Cerebellar cortex (tissue), 1 donor: ENCODE measurements at regions not wholly inside any gene's neighbourhood (a gene's known extent, or its start where the extent isn't known, plus 50 kb on each side); places are given as distances from the start of the nearest gene placed in this dataset.
A peak's percentile ranks its signal among the peaks of the same experiment; 100 is the strongest.

Experiments used
- DNase-seq: peaks from one replicate; pipeline ENCODE4 v3.0.0-alpha.2; 2015; ENCODE audit warnings: low spot score

GRCh38 chr12:123077298-123078119 is 73.4 kb downstream of the PITPNM2 start:
- peak; percentile 35 for DNase-seq

- DNase-seq = peak; percentile 50
Measured at GRCh38 chr12:123076604-123077297, 74.1 kb downstream of the PITPNM2 start.

GRCh38 chr12:123075646-123076171 is 75.2 kb downstream of the PITPNM2 start:
- DNase-seq = no peak

- DNase-seq = no peak
Measured at GRCh38 chr12:123075087-123075645, 75.7 kb downstream of the PITPNM2 start.

- DNase-seq = no peak
Measured at GRCh38 chr12:123073962-123074801, 76.7 kb downstream of the PITPNM2 start.

GRCh38 chr12:123073292-123073691 is 77.6 kb downstream of the PITPNM2 start:
- DNase-seq = no peak

- DNase-seq = peak; percentile 47
Measured at GRCh38 chr12:123071857-123072256, 79.0 kb downstream of the PITPNM2 start.

GRCh38 chr12:123071099-123071800 is 79.6 kb downstream of the PITPNM2 start:
- no peak for DNase-seq

- DNase-seq = no peak
Measured at GRCh38 chr12:123070267-123071081, 80.4 kb downstream of the PITPNM2 start.

- DNase-seq = no peak
Measured at GRCh38 chr12:123069436-123070266, 81.2 kb downstream of the PITPNM2 start.

- DNase-seq = peak; percentile 74
Measured at GRCh38 chr12:123067654-123068053, 83.2 kb downstream of the PITPNM2 start.

GRCh38 chr12:123066384-123066710 is 84.5 kb downstream of the PITPNM2 start:
- no peak for DNase-seq

GRCh38 chr12:123065676-123066383 is 85.1 kb downstream of the PITPNM2 start:
- DNase-seq = peak; percentile 31

- peak; percentile 96 for DNase-seq
Measured at GRCh38 chr12:123064885-123065619, 84.6 kb downstream of the ARL6IP4 start.

GRCh38 chr12:123064366-123064765 is 83.9 kb downstream of the ARL6IP4 start:
- peak; percentile 93 for DNase-seq

- DNase-seq = peak; percentile 48
Measured at GRCh38 chr12:123063535-123063934, 83.1 kb downstream of the ARL6IP4 start.

- peak; percentile 56 for DNase-seq
Measured at GRCh38 chr12:123062681-123063486, 82.4 kb downstream of the ARL6IP4 start.
